ENCODE measurements at regions not wholly inside any gene's neighbourhood (a gene's known extent, or its start where the extent isn't known, plus 50 kb on each side); places are given as distances from the start of the nearest gene placed in this dataset.
"Not testable (repeated sequence)": the region's sequence is repeated elsewhere in the genome, so short reads cannot be mapped to it uniquely, and the experiment has no call there.

GRCh38 chr10:85333594-85333993 lies 1005.2 kb downstream of the CCSER2 start:
- no peak for DNase-seq (ENCODE audit: low spot score)

- DNase-seq (ENCODE audit: low spot score), result no peak
Observed at GRCh38 chr10:85362401-85362800, 1004.2 kb downstream of the GRID1 start.

GRCh38 chr10:85377029-85377806 lies 989.4 kb downstream of the GRID1 start:
- DNase-seq (ENCODE audit: low spot score), result no peak

GRCh38 chr10:85379338-85379737 lies 987.3 kb downstream of the GRID1 start:
- DNase-seq (ENCODE audit: low spot score), result no peak

GRCh38 chr10:85400981-85401695 lies 965.5 kb downstream of the GRID1 start:
- DNase-seq (ENCODE audit: low spot score), result no peak

GRCh38 chr10:85402541-85402940 lies 964.1 kb downstream of the GRID1 start:
- DNase-seq (ENCODE audit: low spot score), result no peak

- DNase-seq (ENCODE audit: low spot score), result no peak
Observed at GRCh38 chr10:85407088-85407487, 959.5 kb downstream of the GRID1 start.

GRCh38 chr10:85408388-85408787 lies 958.2 kb downstream of the GRID1 start:
- DNase-seq (ENCODE audit: low spot score), result no peak

GRCh38 chr10:85410586-85410985 lies 956.0 kb downstream of the GRID1 start:
- not testable (repeated sequence) for DNase-seq (ENCODE audit: low spot score)

GRCh38 chr10:85413570-85413969 lies 953.0 kb downstream of the GRID1 start:
- DNase-seq (ENCODE audit: low spot score), result no peak

- DNase-seq (ENCODE audit: low spot score), result no peak
Observed at GRCh38 chr10:85420501-85421191, 945.9 kb downstream of the GRID1 start.

- no peak for DNase-seq (ENCODE audit: low spot score)
Observed at GRCh38 chr10:85421421-85421820, 945.2 kb downstream of the GRID1 start.

GRCh38 chr10:85429126-85429525 lies 937.5 kb downstream of the GRID1 start:
- DNase-seq (ENCODE audit: low spot score), result no peak

GRCh38 chr10:85430991-85431390 lies 935.6 kb downstream of the GRID1 start:
- DNase-seq (ENCODE audit: low spot score), result no peak

- peak; percentile 5 for DNase-seq (ENCODE audit: low spot score)
Observed at GRCh38 chr10:85433248-85433647, 933.3 kb downstream of the GRID1 start.

GRCh38 chr10:85444868-85445267 lies 921.7 kb downstream of the GRID1 start:
- no peak for DNase-seq (ENCODE audit: low spot score)

- no peak for DNase-seq (ENCODE audit: low spot score)
Observed at GRCh38 chr10:85445702-85446101, 920.9 kb downstream of the GRID1 start.

- no peak for DNase-seq (ENCODE audit: low spot score)
Observed at GRCh38 chr10:85446827-85447226, 919.8 kb downstream of the GRID1 start.

GRCh38 chr10:85447690-85448089 lies 918.9 kb downstream of the GRID1 start:
- DNase-seq (ENCODE audit: low spot score), result no peak

GRCh38 chr10:85448716-85449115 lies 917.9 kb downstream of the GRID1 start:
- no peak for DNase-seq (ENCODE audit: low spot score)

- DNase-seq (ENCODE audit: low spot score), result no peak
Observed at GRCh38 chr10:85454386-85454785, 912.2 kb downstream of the GRID1 start.

GRCh38 chr10:85457191-85457590 lies 909.4 kb downstream of the GRID1 start:
- DNase-seq (ENCODE audit: low spot score), result no peak

- DNase-seq (ENCODE audit: low spot score), result no peak
Observed at GRCh38 chr10:85458324-85458723, 908.3 kb downstream of the GRID1 start.
